ENCODE measurements at regions not wholly inside any gene's neighbourhood (a gene's known extent, or its start where the extent isn't known, plus 50 kb on each side); places are given as distances from the start of the nearest gene placed in this dataset.

DNA sequence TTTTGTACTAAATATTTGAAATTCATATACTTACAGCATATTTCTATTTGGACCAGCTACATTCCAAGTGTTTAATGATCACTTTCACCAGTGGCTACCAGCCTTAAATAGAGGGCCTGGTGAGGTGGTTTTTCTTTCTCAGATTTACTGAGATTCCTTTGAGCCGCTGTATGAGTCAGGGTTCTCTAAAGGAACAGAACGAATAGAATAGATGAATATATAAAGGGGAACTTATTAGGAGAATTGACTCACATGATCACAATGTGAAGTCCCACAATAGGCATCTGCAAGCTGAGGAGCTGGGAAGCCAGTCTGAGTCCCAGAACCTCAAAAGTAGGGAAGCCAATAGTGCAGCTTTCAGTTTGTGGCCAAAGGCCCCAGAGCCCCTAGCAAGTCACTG lies 146.2 kb upstream of the TLL1 start:
- Histone ChIP-seq H3K27me3 (ENCODE audit: insufficient read depth, low read length) (no peaks in the 10 kb centered on the region), H3K4me1 (ENCODE audit: control insufficient read depth in 1 of 2, insufficient read depth in 2 of 2, low read length in 2 of 2) (no peaks in the 10 kb centered on the region), H3K79me2 (ENCODE audit: insufficient read depth, low read length) (no peaks in the 10 kb centered on the region), H3K4me3 (replicated peaks in 1 of 2; ENCODE audit: low read depth in 1 of 2, low read length in 2 of 2) (no peak overlapping the region), H3K9me3 (ENCODE audit: control insufficient read depth in 1 of 2, insufficient read depth in 1 of 2, low read depth in 1 of 2, low read length in 2 of 2) (no peaks in the 10 kb centered on the region), H3K4me2 (ENCODE audit: low read length) (no peak overlapping the region), H3K27ac (ENCODE audit: low read depth, low read length) (no peak overlapping the region), H3K9ac (ENCODE audit: low read length) (no peak overlapping the region), H3K9me2 (ENCODE audit: insufficient read depth) (no peaks in the 10 kb centered on the region), H4K20me1 (ENCODE audit: insufficient read depth) (no peaks in the 10 kb centered on the region), H2AFZ (ENCODE audit: low read depth, low read length, poor library complexity, severe bottlenecking) (no peak overlapping the region), H3K36me3 (ENCODE audit: control insufficient read depth in 1 of 2, insufficient read depth in 2 of 2, low read length in 2 of 2) (no peaks in the 10 kb centered on the region)
- ChIA-PET RAD21 (ENCODE audit: low non-redundant PET in 1 of 2, low total read pairs in 2 of 2, uncharacterized antibody in 2 of 2, unreplicated experiment in 2 of 2) (no interaction called here), CTCF (no interaction called here), POLR2A (no interaction called here)
- intact Hi-C loops (cut with micrococcal nuclease): no loop called here
- ATAC-seq (no peak), DNase-seq (ENCODE audit: low read depth, low spot score) (no peak)
- BruUV-seq (replicated peaks): no TSS peak
- no peak for TF ChIP-seq TCF7L2 (IDR thresholded peaks at IDR 0.05; ENCODE audit: borderline replicate concordance, extremely low read depth, insufficient read depth, insufficient read length)
- TF ChIP-seq, protein P1, sequence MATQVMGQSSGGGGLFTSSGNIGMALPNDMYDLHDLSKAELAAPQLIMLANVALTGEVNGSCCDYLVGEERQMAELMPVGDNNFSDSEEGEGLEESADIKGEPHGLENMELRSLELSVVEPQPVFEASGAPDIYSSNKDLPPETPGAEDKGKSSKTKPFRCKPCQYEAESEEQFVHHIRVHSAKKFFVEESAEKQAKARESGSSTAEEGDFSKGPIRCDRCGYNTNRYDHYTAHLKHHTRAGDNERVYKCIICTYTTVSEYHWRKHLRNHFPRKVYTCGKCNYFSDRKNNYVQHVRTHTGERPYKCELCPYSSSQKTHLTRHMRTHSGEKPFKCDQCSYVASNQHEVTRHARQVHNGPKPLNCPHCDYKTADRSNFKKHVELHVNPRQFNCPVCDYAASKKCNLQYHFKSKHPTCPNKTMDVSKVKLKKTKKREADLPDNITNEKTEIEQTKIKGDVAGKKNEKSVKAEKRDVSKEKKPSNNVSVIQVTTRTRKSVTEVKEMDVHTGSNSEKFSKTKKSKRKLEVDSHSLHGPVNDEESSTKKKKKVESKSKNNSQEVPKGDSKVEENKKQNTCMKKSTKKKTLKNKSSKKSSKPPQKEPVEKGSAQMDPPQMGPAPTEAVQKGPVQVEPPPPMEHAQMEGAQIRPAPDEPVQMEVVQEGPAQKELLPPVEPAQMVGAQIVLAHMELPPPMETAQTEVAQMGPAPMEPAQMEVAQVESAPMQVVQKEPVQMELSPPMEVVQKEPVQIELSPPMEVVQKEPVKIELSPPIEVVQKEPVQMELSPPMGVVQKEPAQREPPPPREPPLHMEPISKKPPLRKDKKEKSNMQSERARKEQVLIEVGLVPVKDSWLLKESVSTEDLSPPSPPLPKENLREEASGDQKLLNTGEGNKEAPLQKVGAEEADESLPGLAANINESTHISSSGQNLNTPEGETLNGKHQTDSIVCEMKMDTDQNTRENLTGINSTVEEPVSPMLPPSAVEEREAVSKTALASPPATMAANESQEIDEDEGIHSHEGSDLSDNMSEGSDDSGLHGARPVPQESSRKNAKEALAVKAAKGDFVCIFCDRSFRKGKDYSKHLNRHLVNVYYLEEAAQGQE (IDR thresholded peaks at IDR 0.05; ENCODE audit: low read depth): no peak

GRCh38 chr4:165737309-165737972 lies 135.6 kb upstream of the TLL1 start:
- Histone ChIP-seq H3K36me3 (ENCODE audit: control insufficient read depth in 1 of 2, insufficient read depth in 2 of 2, low read length in 2 of 2) (no peaks in the 10 kb centered on the region; a peak in 1 of 4 replicates), H3K79me2 (ENCODE audit: insufficient read depth, low read length) (peaks cover 16% of the 10 kb centered on the region), H3K4me1 (ENCODE audit: control insufficient read depth in 1 of 2, insufficient read depth in 2 of 2, low read length in 2 of 2) (peaks cover 4 to 6% of the 10 kb centered on the region in 2 experiments; a peak in 2 of 4 replicates), H3K9me2 (ENCODE audit: insufficient read depth) (no peaks in the 10 kb centered on the region), H4K20me1 (ENCODE audit: insufficient read depth) (no peaks in the 10 kb centered on the region), H3K27me3 (ENCODE audit: insufficient read depth, low read length) (no peaks in the 10 kb centered on the region), H3K9ac (ENCODE audit: low read length) (no peak overlapping the region), H3K4me2 (ENCODE audit: low read length) (no peak overlapping the region), H3K9me3 (ENCODE audit: control insufficient read depth in 1 of 2, insufficient read depth in 1 of 2, low read depth in 1 of 2, low read length in 2 of 2) (no peaks in the 10 kb centered on the region), H3K4me3 (replicated peaks in 1 of 2; ENCODE audit: low read depth in 1 of 2, low read length in 2 of 2) (no peak overlapping the region), H3K27ac (ENCODE audit: low read depth, low read length) (no peak overlapping the region), H2AFZ (ENCODE audit: low read depth, low read length, poor library complexity, severe bottlenecking) (no peak overlapping the region)
- DNase-seq (ENCODE audit: low read depth, low spot score) (no peak), ATAC-seq (no peak)
- ChIA-PET POLR2A (no interaction called here), CTCF (no interaction called here), RAD21 (ENCODE audit: low non-redundant PET in 1 of 2, low total read pairs in 2 of 2, uncharacterized antibody in 2 of 2, unreplicated experiment in 2 of 2) (no interaction called here)
- intact Hi-C loops (cut with micrococcal nuclease): no loop called here
- no TSS peak for BruUV-seq (replicated peaks)
- TF ChIP-seq ZBTB33 (IDR thresholded peaks at IDR 0.05; ENCODE audit: extremely low read depth, insufficient replicate concordance, low read length) (no peak), POLR2A (IDR thresholded peaks at IDR 0.05; ENCODE audit: borderline replicate concordance, extremely low read depth, insufficient read depth, insufficient read length) (no peak), JUND (IDR thresholded peaks at IDR 0.05) (no peak)
- TF ChIP-seq, protein P2, sequence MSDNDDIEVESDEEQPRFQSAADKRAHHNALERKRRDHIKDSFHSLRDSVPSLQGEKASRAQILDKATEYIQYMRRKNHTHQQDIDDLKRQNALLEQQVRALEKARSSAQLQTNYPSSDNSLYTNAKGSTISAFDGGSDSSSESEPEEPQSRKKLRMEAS (IDR thresholded peaks at IDR 0.05): no peak
- TF ChIP-seq, protein P1 (IDR thresholded peaks at IDR 0.05; ENCODE audit: low read depth): no peak
